GM12872 (cell line): ENCODE measurements at regions not wholly inside any gene's neighbourhood (a gene's known extent, or its start where the extent isn't known, plus 50 kb on each side); places are given as distances from the start of the nearest gene placed in this dataset.

ENCODE experiments used
- TF ChIP-seq, protein P1 (sequence below): IDR thresholded peaks from 3 replicates; pipeline ENCODE4 v1.5.1; 2011; ENCODE audit warnings: low read depth, mild to moderate bottlenecking, low read length, moderate library complexity; ENCODE audit not compliant: insufficient read depth

DNA sequence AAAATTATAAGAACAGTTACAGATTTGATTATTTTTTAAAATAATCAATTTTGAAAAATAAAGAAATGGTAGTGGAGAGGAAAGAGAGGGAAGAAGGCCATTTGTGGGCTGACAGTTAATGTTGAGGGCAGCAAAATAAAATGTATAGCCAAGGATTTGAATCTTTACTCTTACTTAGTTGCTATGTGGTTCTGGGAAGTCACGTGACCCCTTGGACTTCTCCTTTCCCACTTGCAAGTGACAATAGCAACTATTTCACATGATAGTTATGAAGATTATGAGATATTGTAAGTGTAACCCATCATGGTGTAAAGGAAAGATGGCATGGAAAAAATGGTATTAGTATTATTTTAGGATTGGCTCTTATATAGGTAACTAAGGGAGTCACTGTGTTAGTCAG lies 567.3 kb upstream of the GHITM start:
- TF ChIP-seq, protein P1, sequence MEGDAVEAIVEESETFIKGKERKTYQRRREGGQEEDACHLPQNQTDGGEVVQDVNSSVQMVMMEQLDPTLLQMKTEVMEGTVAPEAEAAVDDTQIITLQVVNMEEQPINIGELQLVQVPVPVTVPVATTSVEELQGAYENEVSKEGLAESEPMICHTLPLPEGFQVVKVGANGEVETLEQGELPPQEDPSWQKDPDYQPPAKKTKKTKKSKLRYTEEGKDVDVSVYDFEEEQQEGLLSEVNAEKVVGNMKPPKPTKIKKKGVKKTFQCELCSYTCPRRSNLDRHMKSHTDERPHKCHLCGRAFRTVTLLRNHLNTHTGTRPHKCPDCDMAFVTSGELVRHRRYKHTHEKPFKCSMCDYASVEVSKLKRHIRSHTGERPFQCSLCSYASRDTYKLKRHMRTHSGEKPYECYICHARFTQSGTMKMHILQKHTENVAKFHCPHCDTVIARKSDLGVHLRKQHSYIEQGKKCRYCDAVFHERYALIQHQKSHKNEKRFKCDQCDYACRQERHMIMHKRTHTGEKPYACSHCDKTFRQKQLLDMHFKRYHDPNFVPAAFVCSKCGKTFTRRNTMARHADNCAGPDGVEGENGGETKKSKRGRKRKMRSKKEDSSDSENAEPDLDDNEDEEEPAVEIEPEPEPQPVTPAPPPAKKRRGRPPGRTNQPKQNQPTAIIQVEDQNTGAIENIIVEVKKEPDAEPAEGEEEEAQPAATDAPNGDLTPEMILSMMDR = no peak

DNA sequence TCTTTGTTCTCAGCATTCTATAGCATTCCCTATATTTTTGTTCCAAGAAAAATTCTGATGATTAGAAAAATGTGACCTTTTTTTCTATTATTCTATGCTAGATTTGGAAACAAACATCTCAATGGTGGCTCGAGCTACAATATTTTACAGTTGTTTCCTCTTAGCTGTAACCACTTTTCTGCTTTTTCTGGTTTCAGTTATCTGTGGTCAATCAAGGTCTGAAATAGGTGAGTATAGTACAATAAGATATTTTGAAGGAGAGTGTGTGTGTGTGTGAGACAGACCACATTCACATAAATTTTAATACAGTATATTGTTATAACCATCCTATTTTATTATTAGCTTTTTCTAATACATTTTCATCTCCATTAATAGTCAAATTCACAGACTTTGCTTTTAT lies 564.5 kb upstream of the GHITM start:
- TF ChIP-seq, protein P1 = no peak

DNA sequence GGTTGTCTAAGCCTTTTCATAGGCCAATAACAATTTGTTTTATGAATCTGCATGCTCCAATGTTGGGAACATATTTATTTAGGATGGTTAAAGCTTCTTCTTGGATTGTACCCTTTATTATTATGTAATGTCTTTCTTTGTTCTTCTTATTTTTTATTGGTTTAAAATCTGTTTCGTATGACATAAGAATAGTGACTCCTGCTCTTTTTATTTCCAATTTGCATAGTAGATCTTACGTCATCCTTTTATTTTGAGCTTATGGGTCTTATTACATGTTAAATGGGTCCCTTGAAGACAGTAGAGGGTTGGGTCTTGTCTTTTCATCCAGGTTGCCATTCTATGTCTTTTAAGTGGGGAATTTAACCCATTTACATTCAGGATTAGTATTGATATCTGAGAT lies 561.9 kb upstream of the GHITM start:
- TF ChIP-seq, protein P1 = no peak

DNA sequence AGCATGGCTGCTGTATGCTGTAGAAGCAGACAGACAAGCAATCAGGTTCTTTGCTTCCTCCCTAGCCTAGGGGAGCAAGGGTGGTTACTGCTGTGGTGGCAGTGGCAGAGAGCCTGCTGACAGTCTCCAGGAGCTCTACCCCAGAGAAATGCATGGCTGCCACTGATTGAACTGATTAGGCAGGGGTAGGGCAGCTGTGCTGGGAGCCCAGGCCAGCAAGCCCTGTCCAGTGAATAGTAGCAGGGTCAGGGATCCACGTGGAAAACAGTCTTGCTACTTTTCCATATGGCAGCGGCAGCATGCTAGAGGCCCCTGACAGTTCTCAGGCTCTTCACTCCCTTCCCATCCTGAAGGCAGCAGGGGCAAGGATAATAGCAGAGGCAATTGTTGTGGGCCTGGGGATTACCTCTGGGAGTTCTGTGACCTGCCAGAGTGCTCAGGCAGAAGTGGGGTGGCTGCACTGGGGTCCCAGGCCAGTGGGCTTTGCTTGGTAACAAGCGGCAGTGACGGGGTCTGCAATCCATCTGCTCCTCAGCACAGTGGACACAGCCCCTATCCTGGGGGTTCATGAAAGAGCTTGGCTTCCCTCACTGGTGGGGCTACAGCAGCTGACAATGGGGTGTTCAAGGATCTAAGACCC lies 558.8 kb upstream of the GHITM start:
- TF ChIP-seq, protein P1 = no peak

DNA sequence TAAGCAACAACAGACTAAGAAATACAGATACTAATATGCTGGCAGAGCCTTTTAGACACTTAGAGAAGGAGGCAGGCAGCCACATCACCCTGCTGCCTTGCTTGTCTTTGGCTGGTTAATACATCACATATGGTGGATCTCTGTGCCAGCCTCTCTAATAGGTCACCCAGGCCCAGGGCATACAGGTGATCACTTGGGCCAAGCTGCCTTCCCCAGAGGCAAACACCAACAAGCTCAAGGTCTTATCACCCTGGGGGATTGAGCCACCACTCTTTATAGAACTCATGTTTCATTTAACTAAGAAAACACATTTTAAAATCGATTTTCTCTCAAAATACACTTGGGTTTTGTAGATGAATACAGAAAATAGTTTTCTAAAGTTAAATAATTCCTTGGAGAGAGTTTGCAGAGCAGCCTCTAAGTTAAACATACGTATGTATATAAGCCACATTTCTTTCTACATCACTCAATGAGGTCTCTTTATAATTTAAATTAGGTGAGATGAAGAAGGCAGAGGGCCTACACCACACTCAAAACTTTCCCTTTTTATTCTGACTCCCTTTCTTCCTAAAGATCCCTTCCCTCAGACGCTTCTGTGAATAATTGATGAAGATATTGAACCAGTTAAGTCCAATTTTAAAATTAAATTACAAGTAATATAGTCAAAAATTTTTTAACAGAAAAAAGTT lies 556.8 kb upstream of the GHITM start:
- TF ChIP-seq, protein P1 = no peak

DNA sequence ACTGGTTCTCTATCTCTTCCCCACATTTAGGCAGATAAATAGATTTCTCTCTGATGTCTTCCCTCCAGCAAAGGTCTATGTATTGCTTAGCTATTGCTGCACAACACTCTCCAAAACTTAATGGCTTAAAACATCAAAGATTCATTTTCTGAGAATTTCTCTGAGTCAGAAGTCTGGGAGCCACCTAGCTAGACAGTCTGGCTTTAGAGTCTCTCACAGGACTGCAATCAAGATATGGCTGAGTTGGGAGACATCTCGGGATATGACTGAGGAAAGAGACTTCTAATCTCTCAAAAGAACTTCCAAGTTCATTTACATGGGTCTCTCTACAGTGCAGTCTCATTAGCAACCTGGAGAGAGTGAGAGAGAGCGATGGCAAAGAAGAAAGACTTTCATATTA lies 553.6 kb upstream of the GHITM start:
- TF ChIP-seq, protein P1 = no peak

DNA sequence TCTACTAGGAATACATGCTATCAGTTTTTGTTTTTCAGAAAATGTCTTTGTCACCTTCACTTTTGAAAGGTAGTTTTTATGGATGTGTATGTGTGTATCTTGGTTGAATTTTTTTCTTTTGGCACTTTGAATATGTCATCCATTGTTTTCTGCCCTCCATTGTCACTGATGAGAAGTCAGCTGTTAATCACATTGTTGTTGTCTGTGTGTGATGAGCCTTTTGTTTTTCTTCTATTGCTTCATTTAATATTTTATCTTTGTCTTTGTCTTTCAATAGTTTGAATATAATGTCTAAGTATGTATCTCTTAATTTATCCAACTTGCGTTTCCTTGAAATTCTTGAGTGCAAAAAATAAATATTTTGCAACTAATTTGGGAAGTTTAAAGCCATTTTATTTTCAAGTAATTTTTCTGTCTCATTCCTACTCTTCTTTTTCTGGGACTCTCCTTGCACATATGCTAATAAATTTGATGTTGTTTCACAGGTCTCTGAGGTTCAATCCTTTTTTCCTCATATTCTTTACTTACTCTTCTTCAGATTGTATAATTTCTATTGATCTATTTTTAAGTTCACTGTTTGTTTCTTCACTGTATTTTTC lies 546.9 kb upstream of the GHITM start:
- TF ChIP-seq, protein P1 = no peak
